GM10847 (cell line): ENCODE measurements at regions not wholly inside any gene's neighbourhood (a gene's known extent, or its start where the extent isn't known, plus 50 kb on each side); places are given as distances from the start of the nearest gene placed in this dataset.

ENCODE experiments used
- POLR2A ChIP-seq: IDR thresholded peaks from 2 replicates; pipeline ENCODE4 v1.6.1; 2011; ENCODE audit not compliant: insufficient read length; ENCODE audit errors: extremely low read depth

- no peak for TF ChIP-seq POLR2A
Measured at GRCh38 chr1:173424143-173424542, 53.0 kb upstream of the PRDX6 start.

DNA sequence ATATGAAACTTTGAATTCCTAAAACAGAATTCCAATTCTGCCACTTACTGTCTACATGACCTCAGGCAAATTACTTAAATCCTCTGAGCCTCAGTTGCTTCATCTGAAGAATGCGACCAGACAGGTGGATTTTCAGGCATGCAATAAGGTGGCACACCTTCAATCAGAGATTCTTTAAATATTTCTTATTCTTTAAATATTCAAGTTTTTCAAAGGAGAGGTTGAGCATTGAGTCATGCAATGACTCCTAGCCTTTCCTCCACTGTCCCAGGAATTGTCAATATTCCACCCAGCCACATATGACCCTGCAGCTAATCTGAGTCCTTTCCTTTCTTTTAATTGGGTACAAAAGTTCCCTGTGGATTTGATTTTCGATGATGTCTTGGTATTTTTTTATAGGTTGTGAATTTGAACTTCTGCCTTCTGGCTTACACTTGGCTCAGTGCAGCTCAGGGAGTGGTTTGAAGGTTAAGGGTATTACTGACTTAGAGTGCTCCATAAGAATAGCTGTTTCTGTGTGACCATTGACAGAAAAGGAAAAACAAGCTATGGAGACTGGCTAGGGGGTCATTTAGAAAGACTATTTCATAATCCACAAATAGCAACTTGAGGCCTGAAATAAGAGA, 52.2 kb upstream of the PRDX6 start:
- no peak for TF ChIP-seq POLR2A

- TF ChIP-seq POLR2A, result no peak
Measured at GRCh38 chr1:173426057-173426456, 51.1 kb upstream of the PRDX6 start.

DNA sequence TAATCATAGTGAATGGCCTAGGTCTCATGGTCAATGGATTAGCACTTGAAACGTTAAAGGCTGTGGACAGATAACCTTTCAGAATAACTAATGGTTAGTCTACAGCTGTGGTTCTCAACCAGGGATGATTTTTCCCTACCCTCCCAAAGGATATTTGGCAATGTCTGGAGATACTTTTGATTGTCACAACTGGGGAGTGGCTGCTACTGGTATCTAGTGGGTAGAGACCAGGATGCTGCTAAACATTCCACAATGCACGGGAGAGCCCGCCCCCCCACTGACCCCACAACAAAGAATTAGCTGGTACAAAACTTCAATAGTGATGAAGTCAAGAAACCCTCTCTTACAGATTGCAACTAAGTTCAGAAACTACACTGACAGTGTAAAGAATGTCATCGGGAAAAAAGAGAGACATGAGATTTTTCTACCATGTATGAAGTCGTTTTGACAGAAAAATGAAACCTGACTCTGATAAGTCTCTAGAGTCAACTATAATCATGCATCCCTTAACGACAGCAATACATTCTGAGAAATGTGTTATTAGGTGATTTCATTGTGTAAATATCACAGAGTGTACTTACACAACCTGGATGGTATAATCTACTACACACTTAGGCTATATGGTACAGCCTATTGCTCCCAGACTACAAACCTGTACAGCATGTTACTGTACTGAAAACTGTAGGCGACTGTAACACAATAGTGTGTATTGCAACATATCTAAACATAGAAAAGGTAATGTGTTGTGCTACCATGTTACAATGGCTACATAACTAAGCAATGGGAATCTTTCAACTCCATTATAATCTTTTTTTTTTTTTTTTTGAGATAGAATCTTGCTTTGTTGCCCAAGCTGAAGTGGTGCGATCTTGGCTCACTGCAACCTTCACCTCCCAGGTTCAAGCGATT, 49.7 kb upstream of the PRDX6 start:
- TF ChIP-seq POLR2A, result no peak
